Kidney epithelial cell (primary cell): ENCODE measurements at regions not wholly inside any gene's neighbourhood (a gene's known extent, or its start where the extent isn't known, plus 50 kb on each side); places are given as distances from the start of the nearest gene placed in this dataset.

Experiments used
- DNase-seq: peaks from one replicate; pipeline ENCODE4 v3.0.0-alpha.2; 2010; ENCODE audit warnings: low read depth
- H3K27me3 ChIP-seq: 2 replicates; pipeline ENCODE4 v1.6.0; 2011; ENCODE audit warnings: low read length; ENCODE audit not compliant: control insufficient read depth, insufficient read depth
- H3K36me3 ChIP-seq: 2 replicates; pipeline ENCODE4 v1.5.1; 2011; ENCODE audit warnings: low read length; ENCODE audit not compliant: control insufficient read depth, insufficient read depth
- H3K4me3 ChIP-seq: 2 replicates; pipeline ENCODE4 v1.5.1; 2011; ENCODE audit warnings: low read depth, mild to moderate bottlenecking, control low read depth, low read length
- TF ChIP-seq, protein P1 (sequence below): IDR thresholded peaks from 2 replicates; pipeline ENCODE4 v1.5.1; 2011; ENCODE audit warnings: mild to moderate bottlenecking, moderate library complexity, low read length, control low read depth, inconsistent platforms; ENCODE audit not compliant: insufficient read depth, poor library complexity, severe bottlenecking

DNA sequence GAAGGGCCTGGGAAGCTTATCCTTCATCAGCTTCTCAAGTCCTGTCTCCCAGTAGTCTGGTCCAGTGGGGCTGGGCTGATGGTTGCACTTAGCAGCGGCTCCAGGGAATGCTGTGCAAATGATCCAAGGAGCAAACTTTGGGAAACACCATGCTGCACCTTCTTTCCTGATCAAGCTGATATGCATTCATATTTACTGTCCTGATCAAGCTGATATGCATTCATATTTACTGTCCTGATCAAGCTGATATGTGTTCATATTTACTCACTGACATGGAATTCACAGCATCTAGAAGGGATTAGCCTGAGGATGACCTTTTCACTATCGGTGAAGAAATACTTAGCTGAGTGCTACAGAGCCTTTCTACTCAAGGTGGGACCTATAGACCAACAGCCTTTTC is 330.7 kb downstream of the BMPER start:
- DNase-seq = no peak
- Histone ChIP-seq H3K36me3 (no peaks in the 10 kb centered on the region), H3K27me3 (no peaks in the 10 kb centered on the region), H3K4me3 (no peak overlapping the region)
- TF ChIP-seq, protein P1, sequence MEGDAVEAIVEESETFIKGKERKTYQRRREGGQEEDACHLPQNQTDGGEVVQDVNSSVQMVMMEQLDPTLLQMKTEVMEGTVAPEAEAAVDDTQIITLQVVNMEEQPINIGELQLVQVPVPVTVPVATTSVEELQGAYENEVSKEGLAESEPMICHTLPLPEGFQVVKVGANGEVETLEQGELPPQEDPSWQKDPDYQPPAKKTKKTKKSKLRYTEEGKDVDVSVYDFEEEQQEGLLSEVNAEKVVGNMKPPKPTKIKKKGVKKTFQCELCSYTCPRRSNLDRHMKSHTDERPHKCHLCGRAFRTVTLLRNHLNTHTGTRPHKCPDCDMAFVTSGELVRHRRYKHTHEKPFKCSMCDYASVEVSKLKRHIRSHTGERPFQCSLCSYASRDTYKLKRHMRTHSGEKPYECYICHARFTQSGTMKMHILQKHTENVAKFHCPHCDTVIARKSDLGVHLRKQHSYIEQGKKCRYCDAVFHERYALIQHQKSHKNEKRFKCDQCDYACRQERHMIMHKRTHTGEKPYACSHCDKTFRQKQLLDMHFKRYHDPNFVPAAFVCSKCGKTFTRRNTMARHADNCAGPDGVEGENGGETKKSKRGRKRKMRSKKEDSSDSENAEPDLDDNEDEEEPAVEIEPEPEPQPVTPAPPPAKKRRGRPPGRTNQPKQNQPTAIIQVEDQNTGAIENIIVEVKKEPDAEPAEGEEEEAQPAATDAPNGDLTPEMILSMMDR = no peak

DNA sequence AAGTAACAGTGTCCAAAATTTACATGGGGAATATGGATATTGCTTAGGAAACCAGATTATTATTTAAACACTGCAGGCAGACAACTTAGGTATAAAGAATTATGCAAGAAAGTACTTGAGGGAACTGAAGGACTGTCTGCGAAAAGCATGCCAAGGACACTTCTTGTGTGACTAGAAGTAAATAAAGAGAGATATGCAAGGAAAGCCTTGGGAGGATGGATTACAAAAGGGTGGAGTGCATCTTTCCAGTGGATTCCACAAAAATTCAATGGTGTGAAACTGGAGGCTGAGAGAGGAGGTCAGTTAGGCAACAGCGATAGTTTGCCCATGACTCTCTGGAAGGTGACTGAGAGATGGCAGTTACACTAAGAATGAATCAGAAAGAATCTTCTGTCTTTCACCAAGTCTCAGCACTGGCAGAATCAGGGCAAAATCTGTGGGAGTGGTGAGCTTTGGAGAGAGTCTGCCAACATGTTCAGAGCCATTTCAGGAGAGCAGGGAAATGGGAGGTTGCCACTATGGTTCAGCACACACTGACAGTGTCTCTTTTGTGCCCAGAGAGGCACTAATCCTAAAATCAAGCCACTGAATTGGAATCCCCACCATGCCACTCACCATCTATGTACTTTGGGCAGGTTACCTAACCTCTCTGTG is 331.6 kb downstream of the BMPER start:
- TF ChIP-seq, protein P1 = no peak
- DNase-seq = no peak

DNA sequence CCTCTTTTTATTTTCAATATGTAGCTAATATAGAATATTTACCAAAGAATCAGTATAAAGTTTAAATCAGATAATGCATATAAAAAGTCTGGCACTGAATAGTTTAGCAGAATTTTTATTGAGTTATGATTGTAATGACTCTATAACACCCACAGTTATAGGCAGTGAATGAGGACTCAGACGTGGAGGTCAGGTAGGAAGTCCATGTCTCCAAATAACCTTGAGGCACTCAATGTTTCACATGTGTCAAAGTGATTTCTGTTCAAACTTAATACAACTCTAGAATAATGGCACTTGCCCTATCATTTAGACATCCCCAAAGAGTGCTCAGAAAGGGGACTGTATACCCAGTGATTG is 332.1 kb downstream of the BMPER start:
- H3K36me3 ChIP-seq = no peaks in the 10 kb centered on the region
- no peaks in the 10 kb centered on the region for H3K27me3 ChIP-seq
- H3K4me3 ChIP-seq = no peak overlapping the region
- TF ChIP-seq, protein P1 = no peak
- DNase-seq = no peak

More for the DNA sequence above, 331.6 kb downstream of the BMPER start:
- H3K4me3 ChIP-seq = no peak overlapping the region
- H3K36me3 ChIP-seq = no peaks in the 10 kb centered on the region
- H3K27me3 ChIP-seq = no peaks in the 10 kb centered on the region

DNA sequence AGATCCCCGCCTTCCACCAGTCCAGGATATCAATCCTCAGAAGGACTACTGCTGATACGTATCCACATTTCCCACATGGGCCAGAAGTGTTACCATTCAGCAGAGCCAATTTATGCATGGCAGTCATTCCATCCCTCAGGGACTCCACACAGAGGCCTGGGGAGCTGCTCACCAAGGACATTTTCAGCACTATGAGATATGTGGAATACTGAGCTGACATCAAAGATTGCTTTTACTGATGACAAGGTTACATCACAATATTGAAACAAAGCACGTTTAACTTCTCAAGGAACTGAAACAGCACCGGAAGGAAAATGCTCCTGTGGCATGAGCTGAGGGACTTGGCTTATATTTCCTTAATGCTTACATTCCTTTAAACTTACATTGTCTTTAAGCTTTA is 335.1 kb downstream of the BMPER start:
- DNase-seq = no peak
- Histone ChIP-seq H3K4me3 (no peak overlapping the region), H3K36me3 (no peaks in the 10 kb centered on the region), H3K27me3 (no peaks in the 10 kb centered on the region)
- TF ChIP-seq, protein P1 = no peak

DNA sequence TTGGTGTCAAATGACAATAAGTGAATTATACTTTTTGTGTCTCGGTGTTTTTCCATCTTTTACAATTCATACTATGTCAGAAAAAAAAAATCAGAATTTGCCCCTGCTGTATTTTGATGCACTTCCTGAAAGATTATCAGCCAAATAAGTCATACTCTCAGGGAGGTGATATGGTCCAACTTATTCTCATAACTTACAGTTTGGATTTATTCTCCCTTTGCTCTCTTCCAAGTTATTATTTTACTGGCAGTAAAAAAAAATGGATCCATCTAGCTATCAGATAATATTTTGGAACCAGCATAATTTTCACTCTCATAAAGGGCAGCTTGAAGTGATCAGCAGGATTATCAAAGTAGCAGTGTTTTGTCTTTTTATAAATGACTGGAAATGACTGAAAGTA is 337.1 kb downstream of the BMPER start:
- no peaks in the 10 kb centered on the region for H3K36me3 ChIP-seq
- no peaks in the 10 kb centered on the region for H3K27me3 ChIP-seq
- no peak overlapping the region for H3K4me3 ChIP-seq
- DNase-seq = no peak
- TF ChIP-seq, protein P1 = no peak

DNA sequence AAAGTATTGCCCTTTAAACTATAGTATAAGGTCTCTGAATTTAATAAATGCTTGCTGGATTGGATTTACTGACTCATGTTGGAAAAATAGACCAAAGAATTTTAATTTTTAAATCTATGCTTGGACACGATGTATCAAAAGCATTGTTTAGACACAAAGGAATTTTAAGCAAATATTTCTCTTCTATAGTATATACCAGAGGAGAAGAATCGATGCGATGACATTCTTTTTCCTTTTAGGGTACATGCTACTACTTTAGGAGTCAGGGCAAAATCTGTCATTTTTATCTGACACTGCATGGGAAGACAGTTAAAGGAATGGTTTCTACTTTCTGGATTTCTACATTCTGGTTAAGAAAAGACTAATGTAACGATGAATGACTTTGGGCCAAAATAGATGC is 339.9 kb downstream of the BMPER start:
- no peak for DNase-seq
- Histone ChIP-seq H3K27me3 (no peaks in the 10 kb centered on the region), H3K36me3 (no peaks in the 10 kb centered on the region), H3K4me3 (no peak overlapping the region)
- TF ChIP-seq, protein P1 = no peak
